Lower leg skin (tissue), 4 donors: ENCODE measurements at regions not wholly inside any gene's neighbourhood (a gene's known extent, or its start where the extent isn't known, plus 50 kb on each side); places are given as distances from the start of the nearest gene placed in this dataset.
"Not testable (repeated sequence)": the region's sequence is repeated elsewhere in the genome, so short reads cannot be mapped to it uniquely, and the experiment has no call there.

ENCODE experiments used
- DNase-seq, 2 donors: peaks; one replicate each; pipeline ENCODE4 v3.0.0-alpha.2; 2019; ENCODE audit warnings: low spot score in 2 of 2
- H3K4me3 ChIP-seq: fragments of 200-600 bp; sonication (generic); 2 replicates; pipeline ENCODE4 v1.5.1; 2017; ENCODE audit warnings: mild to moderate bottlenecking, low read depth; ENCODE audit not compliant: poor library complexity, severe bottlenecking
- CTCF ChIP-seq, 3 donors: fragments of 450-650 bp; IDR thresholded peaks; one replicate each; pipeline ENCODE4 v1.5.1; 2016; ENCODE audit warnings: antibody characterized with exemption in 3 of 3, mild to moderate bottlenecking in 3 of 3, moderate library complexity in 2 of 3
- POLR2A ChIP-seq, 2 donors: fragments of 450-650 bp; IDR thresholded peaks; one replicate each; pipeline ENCODE4 v1.6.1; 2016 to 2017; ENCODE audit warnings: antibody characterized with exemption in 2 of 2, mild to moderate bottlenecking in 1 of 2, moderate library complexity in 1 of 2
- WGBS, 2 donors: methylation state at CpG; one replicate each; pipeline ENCODE4 v1.1.5; 2018; 5-methylcytosine and 5-hydroxymethylcytosine counted together
- intact Hi-C: fragments of 100-400 bp; cut with DNase I; formaldehyde crosslinking; loops from one replicate; pipeline ENCODE4 v1.15.0; 2023; ENCODE audit warnings: low total_unique reads

GRCh38 chr6:111944541-111944940 is 71.3 kb upstream of the FYN start:
- intact Hi-C loops: no loop called here
- WGBS, 2 donors: 87 to 89% methylated on average over 2 of the region's 2 CpGs
- DNase-seq: no peak
- H3K4me3 ChIP-seq: no peak overlapping the region
- no peak for TF ChIP-seq CTCF (IDR thresholded peaks at IDR 0.05)
- TF ChIP-seq POLR2A (IDR thresholded peaks at IDR 0.05): no peak

DNA sequence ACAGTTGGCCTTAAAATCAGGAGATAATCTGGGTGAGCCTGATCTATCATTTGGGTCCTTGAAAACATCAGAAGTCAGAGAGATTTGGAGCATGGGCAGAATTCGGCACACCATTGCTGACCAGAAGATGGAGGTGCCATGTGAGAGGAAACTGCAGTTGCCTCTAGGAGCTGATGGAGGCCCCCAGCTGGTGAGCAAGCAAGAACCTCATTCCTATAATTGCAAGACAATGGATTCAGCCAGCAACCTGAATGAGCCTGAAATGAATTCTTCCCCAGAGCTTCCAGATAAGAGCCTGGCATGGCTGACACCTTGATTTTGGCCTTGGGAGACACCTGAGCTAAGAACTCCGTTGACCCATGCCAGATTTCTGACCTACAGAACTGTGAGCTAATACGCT is 76.3 kb upstream of the FYN start:
- 90 to 92% methylated on average over 3 of the region's 3 CpGs for WGBS, 2 donors
- no peak for DNase-seq
- intact Hi-C loops: no loop called here
- TF ChIP-seq CTCF (IDR thresholded peaks at IDR 0.05) (no peak), POLR2A (IDR thresholded peaks at IDR 0.05) (no peak)
- H3K4me3 ChIP-seq: no peak overlapping the region

DNA sequence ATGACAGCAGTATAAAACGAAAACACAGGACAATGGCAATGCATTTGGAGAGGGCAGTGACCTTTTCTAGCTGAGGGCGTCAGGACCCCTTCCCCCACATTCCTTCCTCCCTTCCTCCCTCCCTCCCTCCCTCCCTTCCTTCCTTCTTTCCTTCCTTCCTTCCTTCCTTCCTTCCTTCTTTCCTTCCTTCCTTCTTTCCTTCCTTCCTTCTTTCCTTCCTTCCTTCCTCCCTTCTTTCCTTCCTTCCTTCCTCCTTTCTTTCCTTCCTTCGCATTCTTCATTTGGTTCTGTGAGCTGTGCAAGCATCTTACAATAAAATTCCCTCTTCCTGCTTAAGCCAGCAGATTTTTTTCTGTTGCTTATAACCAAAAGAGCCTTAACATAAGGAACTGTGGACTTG is 76.7 kb upstream of the FYN start:
- DNase-seq, intact Hi-C loops, H3K4me3 ChIP-seq: not testable (repeated sequence)
- WGBS, 2 donors: 86 to 92% methylated on average over 3 of the region's 3 CpGs

- intact Hi-C loops: no loop called here
- DNase-seq: no peak
- no peak overlapping the region for H3K4me3 ChIP-seq
- WGBS, 2 donors: 67 to 82% methylated on average over 11 of the region's 11 CpGs
- TF ChIP-seq POLR2A (IDR thresholded peaks at IDR 0.05) (no peak), CTCF (IDR thresholded peaks at IDR 0.05) (no peak)
Observed at GRCh38 chr6:111950661-111951496, 77.6 kb upstream of the FYN start.

- TF ChIP-seq POLR2A (IDR thresholded peaks at IDR 0.05) (no peak), CTCF (IDR thresholded peaks at IDR 0.05) (no peak)
- no peak overlapping the region for H3K4me3 ChIP-seq
- 45 to 71% methylated on average over 7 of the region's 7 CpGs for WGBS, 2 donors
- no peak for DNase-seq
- intact Hi-C loops: no loop called here
Observed at GRCh38 chr6:111951497-111952085, 78.3 kb upstream of the FYN start.

GRCh38 chr6:111952274-111952673 is 79.0 kb upstream of the FYN start:
- intact Hi-C loops: no loop called here
- 33 to 46% methylated on average over 5 of the region's 5 CpGs for WGBS, 2 donors
- TF ChIP-seq POLR2A (IDR thresholded peaks at IDR 0.05): no peak
- no peak for TF ChIP-seq CTCF (IDR thresholded peaks at IDR 0.05)
- DNase-seq: no peak
- H3K4me3 ChIP-seq: no peak overlapping the region
